H9 (cell line): ENCODE measurements at regions not wholly inside any gene's neighbourhood (a gene's known extent, or its start where the extent isn't known, plus 50 kb on each side); places are given as distances from the start of the nearest gene placed in this dataset.

ENCODE experiments used
- DNase-seq: peaks from one replicate; pipeline ENCODE4 v3.0.0-alpha.2; 2017
- H2AFZ ChIP-seq: one replicate; pipeline ENCODE4 v1.6.1; 2013; ENCODE audit warnings: mild to moderate bottlenecking, low read length, control low read depth, moderate library complexity
- H2AK5ac ChIP-seq: 2 replicates; pipeline ENCODE4 v1.6.1; 2013; ENCODE audit warnings: low read length, control low read depth, mixed read lengths; ENCODE audit not compliant: insufficient read length
- H2BK120ac ChIP-seq: one replicate; pipeline ENCODE4 v1.6.1; 2013; ENCODE audit warnings: low read depth, mild to moderate bottlenecking, low read length, control low read depth, inconsistent platforms; ENCODE audit not compliant: poor library complexity, severe bottlenecking
- H2BK12ac ChIP-seq: 2 replicates; pipeline ENCODE4 v1.6.1; 2013; ENCODE audit warnings: low read length, control low read depth, mixed read lengths, low read depth; ENCODE audit not compliant: insufficient read length
- H2BK15ac ChIP-seq: 2 replicates; pipeline ENCODE4 v1.6.1; 2013; ENCODE audit warnings: low read depth, low read length, control low read depth
- H2BK20ac ChIP-seq: one replicate; pipeline ENCODE4 v1.6.1; 2013; ENCODE audit warnings: low read depth, mild to moderate bottlenecking, low read length, control low read depth, inconsistent platforms; ENCODE audit not compliant: poor library complexity, severe bottlenecking
- H2BK5ac ChIP-seq: 2 replicates; pipeline ENCODE4 v1.6.1; 2013; ENCODE audit warnings: low read length, control low read depth, mixed read lengths; ENCODE audit not compliant: insufficient read length
- H3K14ac ChIP-seq: 2 replicates; pipeline ENCODE4 v1.6.1; 2013; ENCODE audit warnings: low read length, control low read depth; ENCODE audit not compliant: insufficient read depth
- H3K18ac ChIP-seq: 2 replicates; pipeline ENCODE4 v1.6.1; 2013; ENCODE audit warnings: low read depth, mild to moderate bottlenecking, mixed read lengths, low read length, control low read depth; ENCODE audit not compliant: insufficient read length
- H3K23ac ChIP-seq: 2 replicates; pipeline ENCODE4 v1.6.1; 2013; ENCODE audit warnings: low read length, control low read depth, mixed read lengths, low read depth; ENCODE audit not compliant: insufficient read length
- H3K23me2 ChIP-seq: 2 replicates; pipeline ENCODE4 v1.6.1; 2013; ENCODE audit warnings: low read depth, mild to moderate bottlenecking, mixed read lengths, low read length, control low read depth; ENCODE audit not compliant: insufficient read length, poor library complexity, severe bottlenecking
- H3K27ac ChIP-seq: 2 replicates; pipeline ENCODE4 v1.5.1; 2013; ENCODE audit warnings: low read length, control low read depth, mixed read lengths, low read depth; ENCODE audit not compliant: insufficient read length
- H3K27me3 ChIP-seq: 2 replicates; pipeline ENCODE4 v1.6.1; 2013; ENCODE audit warnings: low read length, control low read depth, inconsistent platforms; ENCODE audit not compliant: insufficient read depth
- H3K4ac ChIP-seq: 2 replicates; pipeline ENCODE4 v1.6.1; 2013; ENCODE audit warnings: low read depth, mild to moderate bottlenecking, control low read depth, inconsistent platforms, low read length, moderate library complexity
- H3K4me1 ChIP-seq: 2 replicates; pipeline ENCODE4 v1.6.1; 2013; ENCODE audit warnings: low read length, control low read depth, inconsistent platforms; ENCODE audit not compliant: insufficient read depth
- H3K4me2 ChIP-seq: 2 replicates; pipeline ENCODE4 v1.6.1; 2013; ENCODE audit warnings: low read length, control low read depth, mixed read lengths; ENCODE audit not compliant: insufficient read length, insufficient read depth
- H3K56ac ChIP-seq: 2 replicates; pipeline ENCODE4 v1.6.1; 2013; ENCODE audit warnings: low read depth, mild to moderate bottlenecking, mixed read lengths, low read length, control low read depth; ENCODE audit not compliant: insufficient read length
- H3K79me1 ChIP-seq: 2 replicates; pipeline ENCODE4 v1.6.1; 2013; ENCODE audit warnings: low read depth, mild to moderate bottlenecking, moderate library complexity, low read length, control low read depth, inconsistent platforms; ENCODE audit not compliant: insufficient read depth, poor library complexity, severe bottlenecking
- H3K79me2 ChIP-seq: 2 replicates; pipeline ENCODE4 v1.6.1; 2013; ENCODE audit warnings: low read length, control low read depth, inconsistent platforms; ENCODE audit not compliant: insufficient read depth
- H3K9ac ChIP-seq: 2 replicates; pipeline ENCODE4 v1.6.1; 2013; ENCODE audit warnings: low read length, control low read depth, mixed read lengths; ENCODE audit not compliant: insufficient read length; ENCODE audit errors: extremely low read depth
- H3K9me3 ChIP-seq: one replicate; pipeline ENCODE4 v1.6.1; 2013; ENCODE audit warnings: low read depth, low read length, inconsistent platforms; ENCODE audit not compliant: control insufficient read depth
- H3T11ph ChIP-seq: one replicate; pipeline ENCODE4 v1.6.1; 2013; ENCODE audit warnings: mild to moderate bottlenecking, low read length, control low read depth, inconsistent platforms
- H4K20me1 ChIP-seq: one replicate; pipeline ENCODE4 v1.6.1; 2013; ENCODE audit not compliant: control insufficient read depth, insufficient read length, insufficient read depth
- H4K5ac ChIP-seq: 2 replicates; pipeline ENCODE4 v1.6.1; 2013; ENCODE audit warnings: low read depth, mild to moderate bottlenecking, mixed read lengths, low read length, control low read depth; ENCODE audit not compliant: insufficient read length
- H4K8ac ChIP-seq: replicated peaks from 2 replicates; pipeline ENCODE4 v1.6.1; 2013; ENCODE audit warnings: low read length, control low read depth, mixed read lengths, low read depth; ENCODE audit not compliant: insufficient read length
- H4K91ac ChIP-seq: 2 replicates; pipeline ENCODE4 v1.6.1; 2013; ENCODE audit warnings: low read depth, mild to moderate bottlenecking, moderate library complexity, mixed read lengths, low read length, control low read depth; ENCODE audit not compliant: insufficient read length
- H3K27ac Mint-ChIP-seq, 3 experiments: 2 replicates in 2 of 3; 3 replicates in 1 of 3; pipeline ENCODE4 v1.8.0; 2020 to 2021; ENCODE audit warnings: mixed read lengths in 3 of 3, mild to moderate bottlenecking in 1 of 3, moderate library complexity in 1 of 3
- H3K27me3 Mint-ChIP-seq: 2 replicates; pipeline ENCODE4 v1.8.0; 2021; ENCODE audit warnings: low read depth, mild to moderate bottlenecking, moderate library complexity, mixed read lengths
- H3K36me3 Mint-ChIP-seq, 3 experiments: 2 replicates in 2 of 3; 3 replicates in 1 of 3; pipeline ENCODE4 v1.8.0; 2020 to 2021; ENCODE audit warnings: low read depth in 3 of 3, mixed read lengths in 3 of 3; ENCODE audit not compliant: insufficient read depth in 1 of 3
- H3K4me1 Mint-ChIP-seq, 2 experiments: 2 replicates each; pipeline ENCODE4 v1.8.0; 2020; ENCODE audit warnings: mixed read lengths in 2 of 2
- H3K4me3 Mint-ChIP-seq, 2 experiments: 2 replicates in 1 of 2; 3 replicates in 1 of 2; pipeline ENCODE4 v1.8.0; 2020 to 2021; ENCODE audit warnings: mild to moderate bottlenecking in 2 of 2, mixed read lengths in 2 of 2, moderate library complexity in 1 of 2
- H3K9me3 Mint-ChIP-seq, 2 experiments: 2 replicates in 1 of 2; 3 replicates in 1 of 2; pipeline ENCODE4 v1.8.0; 2020; ENCODE audit warnings: mild to moderate bottlenecking in 2 of 2, mixed read lengths in 2 of 2, moderate library complexity in 1 of 2
- CTCF ChIP-seq: fragments of 200-600 bp; sonication (generic); conservative IDR thresholded peaks from 3 replicates; pipeline ENCODE4 v1.8.0; 2021; ENCODE audit warnings: antibody characterized with exemption, mild to moderate bottlenecking
- WGBS: extraction: QIAGEN DNeasy Blood & Tissue Kit; methylation state at CpG from one replicate; pipeline ENCODE4 v1.1.7; 2013; ENCODE audit warnings: missing lambda C conversion rate, low lambda C conversion rate, mixed read lengths; ENCODE audit not compliant: insufficient read length; ENCODE audit errors: extremely low coverage; 5-methylcytosine and 5-hydroxymethylcytosine counted together

GRCh38 chr4:175988511-175988910 lies 77.1 kb upstream of the WDR17 start:
- H3K79me2 ChIP-seq: no peaks in the 10 kb centered on the region
- H2BK120ac ChIP-seq: no peak overlapping the region
- no peaks in the 10 kb centered on the region for H3K9me3 ChIP-seq
- H3K27ac Mint-ChIP-seq: no peak overlapping the region
- H2BK12ac ChIP-seq: no peak overlapping the region
- H3K4me3 Mint-ChIP-seq: no peak overlapping the region
- no peaks in the 10 kb centered on the region for H3K4me1 ChIP-seq
- H3K36me3 Mint-ChIP-seq: no peaks in the 10 kb centered on the region
- no peak overlapping the region for H4K91ac ChIP-seq
- H3K23me2 ChIP-seq: no peaks in the 10 kb centered on the region
- no peak overlapping the region for H3K9ac ChIP-seq
- H3T11ph ChIP-seq: no peak overlapping the region
- no peak overlapping the region for H2AK5ac ChIP-seq
- H4K20me1 ChIP-seq: no peaks in the 10 kb centered on the region
- H2BK20ac ChIP-seq: no peak overlapping the region
- no peak overlapping the region for H3K4me2 ChIP-seq
- H3K27me3 ChIP-seq: no peaks in the 10 kb centered on the region
- no peak overlapping the region for H4K8ac ChIP-seq
- no peaks in the 10 kb centered on the region; a peak in 1 of 5 replicates for H3K9me3 Mint-ChIP-seq
- no peak overlapping the region for H4K5ac ChIP-seq
- WGBS: no CpG with 5 or more reads among the region's 1 CpG
- H2AFZ ChIP-seq: no peak overlapping the region
- H3K79me1 ChIP-seq: no peaks in the 10 kb centered on the region
- H3K18ac ChIP-seq: no peak overlapping the region
- no peak overlapping the region for H3K56ac ChIP-seq
- no peak for DNase-seq
- H3K14ac ChIP-seq: no peak overlapping the region
- H3K27ac ChIP-seq: no peak overlapping the region
- H3K4ac ChIP-seq: no peak overlapping the region
- H2BK5ac ChIP-seq: no peak overlapping the region
- peaks cover 5 to 14% of the 10 kb centered on the region in 2 experiments for H3K4me1 Mint-ChIP-seq
- H3K23ac ChIP-seq: no peak overlapping the region
- no peak for TF ChIP-seq CTCF
- no peak overlapping the region for H2BK15ac ChIP-seq
- H3K27me3 Mint-ChIP-seq: no peaks in the 10 kb centered on the region
